ENCODE measurements at regions not wholly inside any gene's neighbourhood (a gene's known extent, or its start where the extent isn't known, plus 50 kb on each side); places are given as distances from the start of the nearest gene placed in this dataset.

DNA sequence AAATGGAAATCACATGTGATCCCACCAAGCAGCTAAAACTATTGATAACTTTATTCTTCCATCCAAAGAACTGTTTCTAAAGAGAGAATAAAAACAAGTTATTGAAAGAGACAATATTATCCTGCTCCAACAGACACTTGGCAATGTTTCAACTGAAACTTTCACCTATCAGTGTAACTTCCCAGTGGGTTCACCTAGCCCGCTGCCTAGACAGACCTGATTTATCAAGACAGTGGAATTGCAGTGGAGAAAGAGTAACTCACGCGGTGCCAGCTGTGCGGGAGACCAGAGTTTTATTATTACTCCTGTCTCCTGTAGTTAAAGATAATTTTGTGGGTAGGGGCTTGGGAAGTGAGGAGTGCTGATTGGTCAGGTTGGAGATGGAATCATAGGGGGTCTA, 199.8 kb downstream of the AHR start:
- TF ChIP-seq GATA2 (IDR thresholded peaks at IDR 0.05; ENCODE audit: low read depth, low read length) (no peak), GATA3 (IDR thresholded peaks at IDR 0.05; ENCODE audit: low read depth, low read length) (no peak)
